HG02973 (cell line): ENCODE measurements at regions not wholly inside any gene's neighbourhood (a gene's known extent, or its start where the extent isn't known, plus 50 kb on each side); places are given as distances from the start of the nearest gene placed in this dataset.
"Not testable (repeated sequence)": the region's sequence is repeated elsewhere in the genome, so short reads cannot be mapped to it uniquely, and the experiment has no call there.

Experiments
- ATAC-seq: cut with Tn5 transposase; IDR thresholded peaks from one replicate; pipeline ENCODE4 v1.9.1; 2021; ENCODE audit warnings: moderate library complexity; ENCODE audit not compliant: unreplicated experiment

DNA sequence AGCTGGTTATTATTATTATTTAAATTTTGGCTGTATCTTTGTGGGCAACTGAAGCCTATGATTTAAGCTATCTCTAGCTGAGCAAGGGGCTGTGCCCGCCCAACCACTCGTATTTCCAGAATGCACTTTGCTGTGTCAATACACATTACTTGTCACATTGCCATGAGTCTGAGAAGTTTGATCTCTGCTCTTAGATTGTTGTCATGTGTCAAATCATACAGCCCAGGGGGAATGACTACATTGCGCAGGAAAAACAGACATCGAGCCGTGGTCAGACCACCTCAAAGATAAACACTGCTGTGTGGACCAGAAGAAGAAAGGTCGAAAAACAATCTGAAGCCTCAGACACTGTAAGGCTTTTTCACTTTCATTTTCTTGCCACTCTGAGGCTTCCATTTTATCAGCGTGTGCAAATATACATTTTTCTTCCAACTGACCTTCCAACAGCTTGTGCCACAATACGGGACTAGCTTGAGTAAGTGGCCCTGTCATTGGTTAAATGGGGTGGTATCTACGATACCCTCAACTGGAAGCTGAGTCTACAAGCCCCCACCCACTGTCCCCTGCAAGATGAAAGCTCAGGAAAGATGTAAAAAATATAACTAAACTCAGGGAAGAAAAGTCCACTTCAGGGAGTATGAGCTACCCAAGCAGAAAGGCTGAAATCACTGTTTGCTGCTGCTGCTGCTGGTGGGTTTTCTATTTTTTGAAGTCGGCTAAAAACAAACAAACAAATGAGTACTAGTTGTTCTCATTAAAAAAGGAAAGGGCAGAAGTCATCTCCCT, 603.0 kb downstream of the BNC2 start:
- ATAC-seq, result no peak

- ATAC-seq, result no peak
Observed at GRCh38 chr9:16268067-16268881, 602.2 kb downstream of the BNC2 start.

DNA sequence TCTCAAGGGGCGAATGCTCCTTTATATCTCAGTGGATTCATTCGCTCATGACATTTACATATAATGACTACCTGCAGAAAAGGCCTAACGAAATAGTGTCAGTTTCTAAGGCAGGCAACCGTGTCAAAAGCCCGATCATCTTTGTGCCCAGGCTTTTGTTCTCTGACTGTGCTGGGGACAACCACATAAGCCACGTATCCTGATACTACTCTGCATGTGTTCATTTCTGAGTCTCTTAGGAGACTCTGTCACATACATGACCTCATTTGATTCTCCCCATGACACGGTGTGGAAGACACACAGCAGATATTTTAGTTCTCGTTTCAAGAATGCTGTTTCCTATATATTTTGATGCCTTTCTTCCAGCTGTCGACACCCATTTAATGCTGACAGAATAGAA, 598.5 kb downstream of the BNC2 start:
- no peak for ATAC-seq

- no peak for ATAC-seq
Observed at GRCh38 chr9:16272776-16273175, 597.7 kb downstream of the BNC2 start.

DNA sequence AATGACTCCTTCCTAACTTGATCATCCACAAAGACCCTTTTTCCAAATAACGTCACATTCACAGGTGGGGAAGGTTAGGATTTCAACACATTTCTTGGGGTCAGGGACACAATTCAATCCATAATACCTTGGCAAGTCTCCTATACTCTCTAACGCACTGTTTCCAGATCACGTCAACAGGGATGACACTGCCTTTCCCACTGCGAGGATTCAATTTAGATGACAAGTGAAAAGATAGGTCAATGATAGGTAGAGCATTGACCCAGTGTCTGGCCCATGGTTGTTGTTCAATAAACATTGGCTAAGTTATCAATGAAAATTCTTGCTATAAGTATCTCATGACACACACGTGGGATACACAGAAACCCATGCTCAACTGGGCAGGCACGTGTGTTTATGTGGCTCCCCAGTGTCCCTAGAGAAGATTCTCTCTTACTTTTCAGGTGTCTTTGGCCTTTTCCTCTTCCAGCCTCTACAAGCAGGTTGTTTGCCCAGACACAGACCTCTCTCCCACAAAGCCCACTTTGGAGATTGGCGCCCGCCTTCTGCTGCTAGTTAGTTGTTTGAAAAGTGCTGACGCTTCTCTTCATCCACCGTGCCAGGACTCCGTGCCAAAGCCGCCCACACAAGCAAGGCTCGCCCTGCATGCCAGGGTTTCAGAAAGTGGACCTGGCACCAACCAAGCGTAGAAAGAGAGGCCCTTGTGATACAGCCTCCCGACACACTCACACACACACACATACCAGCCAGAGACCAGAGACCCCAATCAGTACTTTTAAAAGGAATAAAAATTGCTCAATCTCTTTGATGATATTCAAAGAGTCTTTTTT, 594.5 kb downstream of the BNC2 start:
- ATAC-seq, result no peak

GRCh38 chr9:16276866-16277265, 593.6 kb downstream of the BNC2 start:
- no peak for ATAC-seq

DNA sequence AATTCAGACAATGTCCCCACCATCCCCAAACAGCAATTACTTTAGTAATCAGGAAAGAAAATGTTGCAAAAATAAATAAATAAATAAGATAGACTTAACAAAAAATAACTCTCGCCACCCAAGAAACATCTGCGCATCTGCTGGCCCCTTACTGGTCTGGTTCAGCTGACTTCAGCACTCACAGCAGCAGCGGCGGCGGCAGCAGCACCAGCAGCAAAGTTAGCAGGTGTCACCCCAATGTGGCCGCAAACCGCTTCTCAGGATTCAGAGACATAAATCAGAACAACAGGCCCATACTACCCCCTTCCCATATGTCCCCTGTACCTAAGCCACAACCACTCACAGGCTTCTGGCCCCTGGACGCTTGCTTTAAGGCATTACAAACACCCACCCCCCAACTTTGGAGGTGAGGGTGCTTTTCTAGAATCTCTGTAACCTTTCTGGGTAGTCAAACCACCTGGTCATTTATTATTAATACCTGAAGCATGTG, 593.0 kb downstream of the BNC2 start:
- ATAC-seq, result no peak

- ATAC-seq, result no peak
Observed at GRCh38 chr9:16278326-16278999, 592.0 kb downstream of the BNC2 start.

DNA sequence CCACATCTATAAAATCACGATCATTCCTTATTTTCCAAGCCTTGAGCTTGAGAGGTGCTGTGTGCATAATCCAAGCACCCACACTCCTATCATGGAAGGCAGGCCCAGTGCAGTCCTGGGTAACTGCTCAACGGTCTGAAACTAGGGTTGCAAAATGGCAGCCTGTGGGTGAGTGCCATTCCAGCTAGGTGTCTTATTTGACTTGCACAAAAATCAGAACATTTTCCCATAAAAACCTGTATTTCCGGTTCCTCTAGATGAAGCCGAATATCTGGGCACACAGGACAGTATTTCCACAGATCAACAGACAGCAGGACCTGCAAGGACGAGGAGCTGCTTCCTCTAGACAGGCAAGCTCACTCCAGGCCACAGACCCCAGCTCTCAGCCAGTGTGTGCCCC, 588.8 kb downstream of the BNC2 start:
- no peak for ATAC-seq

DNA sequence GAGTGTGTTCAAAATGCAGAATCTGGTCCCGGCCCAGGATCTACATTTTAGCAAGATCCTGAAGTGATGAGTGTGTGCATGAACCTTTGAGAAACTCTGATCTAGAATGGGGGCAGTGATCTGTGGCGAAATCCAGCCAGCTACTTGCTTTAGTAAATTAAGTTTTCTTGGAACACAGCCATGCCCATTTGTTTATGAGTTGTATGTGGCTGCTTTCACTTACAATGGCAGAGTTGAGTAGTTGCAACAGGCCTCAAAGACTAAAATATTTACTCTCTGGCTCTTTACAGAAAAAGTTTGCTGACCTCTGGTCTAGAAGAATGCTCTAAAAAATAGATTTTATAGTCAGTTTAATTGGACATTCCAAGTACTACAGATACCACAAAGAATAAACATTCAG, 588.3 kb downstream of the BNC2 start:
- no peak for ATAC-seq

GRCh38 chr9:16282718-16283117, 587.8 kb downstream of the BNC2 start:
- no peak for ATAC-seq

DNA sequence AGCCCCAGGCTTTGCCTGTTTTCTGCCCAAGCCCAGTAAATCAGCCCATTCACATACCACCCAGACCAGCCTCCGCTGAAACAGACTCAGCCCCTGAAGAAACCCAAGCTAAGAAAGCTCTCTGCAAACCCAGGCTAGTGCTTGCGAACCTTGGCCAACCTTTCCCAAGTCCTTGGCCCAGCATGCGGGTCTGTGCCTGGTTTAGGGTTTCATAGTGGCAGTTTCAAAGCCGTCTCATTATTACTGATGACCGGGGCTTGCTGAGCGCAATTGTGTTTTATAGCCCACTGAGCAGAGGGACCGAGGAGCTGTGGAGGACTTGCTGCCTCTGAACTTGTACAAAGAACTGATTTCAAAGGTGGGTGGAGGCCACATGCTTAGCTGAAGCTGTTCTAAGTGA, 584.3 kb downstream of the BNC2 start:
- ATAC-seq, result no peak

GRCh38 chr9:16289639-16290038, 580.8 kb downstream of the BNC2 start:
- no peak for ATAC-seq

- no peak for ATAC-seq
Observed at GRCh38 chr9:16290169-16290568, 580.3 kb downstream of the BNC2 start.

- ATAC-seq, result no peak
Observed at GRCh38 chr9:16291921-16292320, 578.5 kb downstream of the BNC2 start.

- ATAC-seq, result no peak
Observed at GRCh38 chr9:16293610-16294009, 576.9 kb downstream of the BNC2 start.

- no peak for ATAC-seq
Observed at GRCh38 chr9:16294133-16294770, 576.2 kb downstream of the BNC2 start.

DNA sequence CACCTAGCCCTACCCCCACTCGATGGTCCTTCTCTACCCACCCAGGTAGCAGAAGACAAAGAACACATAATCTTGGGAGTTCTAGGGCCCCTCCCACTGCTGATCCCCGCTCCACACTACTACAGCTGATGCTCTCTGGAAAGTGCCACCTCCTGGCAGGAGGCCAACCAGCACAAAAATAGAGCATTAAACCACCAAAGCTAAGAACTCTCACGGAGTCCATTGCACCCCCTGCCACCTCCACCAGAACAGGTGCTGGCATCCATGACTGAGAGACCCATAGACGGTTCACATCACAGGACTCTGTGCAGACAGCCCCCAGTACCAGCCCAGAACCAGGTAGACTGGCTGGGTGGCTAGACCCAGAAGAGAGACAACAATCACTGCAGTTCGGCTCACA, 575.5 kb downstream of the BNC2 start:
- not testable (repeated sequence) for ATAC-seq

DNA sequence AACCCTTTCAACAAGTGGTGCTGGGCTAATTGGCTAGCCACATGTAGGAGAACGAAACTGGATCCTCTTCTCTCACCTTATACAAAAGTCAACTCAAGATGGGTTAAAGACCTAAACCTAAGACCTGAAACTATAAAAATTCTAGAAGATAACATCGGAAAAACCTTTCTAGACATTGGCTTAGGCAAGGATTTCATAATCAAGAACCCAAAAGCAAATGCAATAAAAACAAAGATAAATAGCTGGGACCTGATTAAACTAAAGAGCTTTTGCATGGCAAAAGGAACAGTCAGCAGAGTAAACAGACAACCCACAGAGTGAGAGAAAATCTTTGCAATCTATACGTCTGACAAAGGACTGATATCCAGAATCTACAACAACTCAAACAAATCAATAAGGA, 571.1 kb downstream of the BNC2 start:
- ATAC-seq, result not testable (repeated sequence)

- no peak for ATAC-seq
Observed at GRCh38 chr9:16303506-16303905, 567.0 kb downstream of the BNC2 start.
